ENCODE measurements at regions not wholly inside any gene's neighbourhood (a gene's known extent, or its start where the extent isn't known, plus 50 kb on each side); places are given as distances from the start of the nearest gene placed in this dataset.

DNA sequence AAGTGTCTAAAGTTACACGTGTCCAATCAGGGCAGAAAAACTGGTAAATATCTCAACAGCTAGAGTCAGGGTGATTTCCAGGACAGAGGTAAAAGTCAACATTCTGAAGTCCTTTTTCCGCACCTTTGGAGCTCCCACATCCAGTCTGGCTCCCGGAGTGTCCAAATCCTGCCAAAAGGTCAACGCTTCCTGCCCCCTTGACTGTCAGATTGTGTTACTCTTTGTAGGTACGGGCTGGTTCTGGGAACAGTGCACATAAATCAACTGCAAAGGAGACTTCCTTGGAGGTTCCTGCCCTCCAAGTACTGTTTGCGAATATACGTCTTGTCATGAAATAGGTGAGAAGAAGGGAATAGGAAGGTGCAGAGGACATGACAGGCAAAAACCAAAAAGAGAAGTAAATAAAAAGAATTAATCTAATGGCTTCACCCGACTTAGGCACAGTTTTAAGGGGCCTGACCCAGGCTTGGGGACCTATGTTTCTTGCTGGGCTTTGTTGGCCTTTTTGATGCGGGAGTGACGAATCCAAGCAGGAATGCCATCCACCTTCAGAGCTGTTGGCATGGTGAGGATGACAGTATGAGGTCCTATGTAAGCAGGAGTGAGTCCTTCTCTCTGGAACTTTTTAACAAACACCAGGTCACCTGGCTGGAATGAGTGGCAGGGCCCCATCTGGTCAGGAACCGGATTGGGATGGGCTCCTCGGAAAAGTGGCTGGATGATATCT lies 155.4 kb downstream of the TRIM27 start:
- Histone ChIP-seq H3K9me3 (replicated peaks) (no peaks in the 10 kb centered on the region), H3K27ac (replicated peaks) (no peak overlapping the region), H3K4me3 (no peak overlapping the region), H3K4me1 (no peaks in the 10 kb centered on the region), H3K27me3 (ENCODE audit: low read depth) (peaks cover 100% of the 10 kb centered on the region), H3K36me3 (no peaks in the 10 kb centered on the region)
- intact Hi-C loops (cut with micrococcal nuclease) = no loop called here
- TF ChIP-seq, protein P1, sequence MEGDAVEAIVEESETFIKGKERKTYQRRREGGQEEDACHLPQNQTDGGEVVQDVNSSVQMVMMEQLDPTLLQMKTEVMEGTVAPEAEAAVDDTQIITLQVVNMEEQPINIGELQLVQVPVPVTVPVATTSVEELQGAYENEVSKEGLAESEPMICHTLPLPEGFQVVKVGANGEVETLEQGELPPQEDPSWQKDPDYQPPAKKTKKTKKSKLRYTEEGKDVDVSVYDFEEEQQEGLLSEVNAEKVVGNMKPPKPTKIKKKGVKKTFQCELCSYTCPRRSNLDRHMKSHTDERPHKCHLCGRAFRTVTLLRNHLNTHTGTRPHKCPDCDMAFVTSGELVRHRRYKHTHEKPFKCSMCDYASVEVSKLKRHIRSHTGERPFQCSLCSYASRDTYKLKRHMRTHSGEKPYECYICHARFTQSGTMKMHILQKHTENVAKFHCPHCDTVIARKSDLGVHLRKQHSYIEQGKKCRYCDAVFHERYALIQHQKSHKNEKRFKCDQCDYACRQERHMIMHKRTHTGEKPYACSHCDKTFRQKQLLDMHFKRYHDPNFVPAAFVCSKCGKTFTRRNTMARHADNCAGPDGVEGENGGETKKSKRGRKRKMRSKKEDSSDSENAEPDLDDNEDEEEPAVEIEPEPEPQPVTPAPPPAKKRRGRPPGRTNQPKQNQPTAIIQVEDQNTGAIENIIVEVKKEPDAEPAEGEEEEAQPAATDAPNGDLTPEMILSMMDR (IDR thresholded peaks at IDR 0.05; ENCODE audit: borderline replicate concordance) = no peak
- DNase-seq = no peak

DNA sequence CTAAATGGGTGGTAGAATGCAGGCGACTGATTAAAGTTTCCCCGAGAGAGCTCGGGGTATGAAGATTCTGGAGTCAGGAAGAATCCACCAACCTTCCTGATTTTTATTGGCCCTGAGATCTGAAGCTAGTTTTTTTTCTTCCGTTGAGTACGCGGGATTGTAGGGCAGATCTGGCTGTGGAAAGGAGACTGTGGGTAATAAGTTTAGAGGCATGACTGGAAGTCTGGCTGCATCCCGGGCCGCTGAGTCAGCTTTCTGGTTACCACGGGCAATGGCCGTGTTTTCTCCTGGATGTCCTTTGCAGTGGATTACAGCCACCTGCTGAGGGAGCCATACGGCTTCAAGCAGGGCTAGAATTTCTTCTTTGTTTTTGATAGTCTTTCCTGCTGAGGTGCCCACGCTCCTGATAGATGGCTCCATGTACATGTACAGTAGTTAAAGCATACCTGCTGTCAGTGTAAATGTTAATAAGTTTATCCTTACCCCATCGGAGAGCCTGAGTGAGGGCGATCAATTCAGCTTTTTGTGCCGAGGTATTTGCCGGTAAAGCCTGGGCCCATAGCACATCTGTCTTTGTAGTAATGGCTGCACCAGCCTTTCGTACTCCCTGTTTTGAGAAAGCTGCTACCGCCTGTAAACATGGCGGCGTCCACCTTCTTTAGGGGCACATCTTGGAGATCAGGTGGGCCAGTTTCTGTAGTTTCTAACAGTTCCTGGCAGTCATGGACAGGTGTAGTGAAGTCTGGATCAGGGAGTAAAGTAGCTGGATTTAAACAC lies 154.0 kb downstream of the TRIM27 start:
- no peak overlapping the region for H3K27ac ChIP-seq (replicated peaks)
- H3K4me3 ChIP-seq = no peak overlapping the region
- intact Hi-C loops (cut with micrococcal nuclease) = no loop called here
- no peak for DNase-seq
- TF ChIP-seq, protein P1 (IDR thresholded peaks at IDR 0.05; ENCODE audit: borderline replicate concordance) = no peak
- no peaks in the 10 kb centered on the region for H3K4me1 ChIP-seq
- no peaks in the 10 kb centered on the region for H3K36me3 ChIP-seq
- H3K27me3 ChIP-seq (ENCODE audit: low read depth) = peaks cover 100% of the 10 kb centered on the region
- H3K9me3 ChIP-seq (replicated peaks) = no peaks in the 10 kb centered on the region

DNA sequence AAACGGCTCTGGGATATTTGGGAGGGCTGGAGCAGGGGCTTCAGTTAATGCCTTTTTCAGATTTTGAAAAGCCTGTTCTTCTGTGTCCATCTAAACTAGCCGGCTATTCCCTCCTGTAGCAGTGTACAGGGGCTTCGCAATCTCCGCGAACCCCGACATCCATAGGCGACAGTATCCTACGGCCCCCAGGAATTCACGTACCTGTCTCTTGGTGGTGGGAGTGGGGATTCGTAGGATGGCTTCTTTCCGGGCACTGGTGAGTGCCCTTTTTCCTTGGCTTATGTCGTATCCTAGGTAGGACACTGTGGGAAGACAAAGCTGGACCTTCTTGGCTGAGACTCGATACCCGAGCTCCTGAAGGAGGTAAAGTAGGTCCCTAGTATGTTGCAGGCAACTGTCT lies 153.1 kb downstream of the TRIM27 start:
- H3K4me3 ChIP-seq = no peak overlapping the region
- no peak overlapping the region for H3K27ac ChIP-seq (replicated peaks)
- no peaks in the 10 kb centered on the region for H3K36me3 ChIP-seq
- intact Hi-C loops (cut with micrococcal nuclease) = no loop called here
- DNase-seq = no peak
- H3K4me1 ChIP-seq = no peaks in the 10 kb centered on the region
- TF ChIP-seq, protein P1 (IDR thresholded peaks at IDR 0.05; ENCODE audit: borderline replicate concordance) = no peak
- peaks cover 100% of the 10 kb centered on the region for H3K27me3 ChIP-seq (ENCODE audit: low read depth)
- no peaks in the 10 kb centered on the region for H3K9me3 ChIP-seq (replicated peaks)

DNA sequence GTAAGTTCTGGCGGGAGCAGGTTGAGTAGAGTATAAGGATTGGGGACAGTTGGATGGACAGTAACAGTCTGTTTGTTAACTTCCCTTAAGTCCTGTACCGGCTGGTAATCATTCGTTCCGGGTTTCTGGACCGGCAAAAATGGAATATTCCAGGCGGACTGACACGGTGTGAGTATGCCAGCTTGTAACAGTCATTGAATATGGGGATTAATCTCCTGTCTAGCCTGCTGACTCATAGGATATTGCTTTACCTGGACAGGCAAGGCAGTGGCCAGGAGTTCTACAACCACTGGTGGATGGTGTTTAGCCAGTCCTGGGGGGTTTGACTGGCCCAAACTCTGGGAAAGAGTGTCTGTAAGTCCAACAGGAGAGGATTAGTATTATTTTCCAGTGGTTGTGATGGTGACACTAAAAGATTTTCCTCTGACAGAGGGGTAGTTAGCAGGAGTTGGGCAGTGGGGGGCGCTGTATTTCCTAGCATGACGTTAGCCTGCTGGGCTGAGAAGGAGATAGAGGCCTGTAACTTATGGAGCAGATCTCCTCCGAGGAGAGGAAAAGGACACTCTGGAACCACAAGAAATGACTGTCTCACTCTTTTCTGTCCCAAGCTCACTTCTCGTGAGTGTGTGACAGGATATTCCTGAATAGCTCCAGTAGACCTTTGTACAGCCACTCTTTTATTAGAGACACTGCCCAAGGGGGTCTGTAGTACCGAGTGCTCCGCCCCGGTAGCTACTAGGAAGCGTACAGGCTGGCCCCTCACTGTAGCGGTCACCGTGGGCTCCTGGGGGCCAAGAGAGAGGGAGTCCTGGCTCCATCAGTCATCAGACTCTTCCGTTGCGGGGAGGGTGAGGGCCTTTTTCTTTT lies 152.2 kb downstream of the TRIM27 start:
- Histone ChIP-seq H3K27me3 (ENCODE audit: low read depth) (peaks cover 100% of the 10 kb centered on the region), H3K9me3 (replicated peaks) (no peaks in the 10 kb centered on the region), H3K4me1 (no peaks in the 10 kb centered on the region), H3K4me3 (no peak overlapping the region), H3K27ac (replicated peaks) (no peak overlapping the region), H3K36me3 (no peaks in the 10 kb centered on the region)
- TF ChIP-seq, protein P1 (IDR thresholded peaks at IDR 0.05; ENCODE audit: borderline replicate concordance) = no peak
- intact Hi-C loops (cut with micrococcal nuclease) = no loop called here
- no peak for DNase-seq

Data from left ventricle myocardium inferior (tissue), 1 donor.